ENCODE measurements at regions not wholly inside any gene's neighbourhood (a gene's known extent, or its start where the extent isn't known, plus 50 kb on each side); places are given as distances from the start of the nearest gene placed in this dataset.
A peak's percentile ranks its signal among the peaks of the same experiment; 100 is the strongest.
"Not testable (repeated sequence)": the region's sequence is repeated elsewhere in the genome, so short reads cannot be mapped to it uniquely, and the experiment has no call there.

- peak; percentile 62 for DNase-seq (ENCODE audit: low spot score)
- intact Hi-C loops (cut with DNase I), result no loop called here
Measured at GRCh38 chr11:44361813-44362212, 51.9 kb upstream of the ALX4 start.

- intact Hi-C loops (cut with DNase I), result no loop called here
- peak; percentile 2 for DNase-seq (ENCODE audit: low spot score)
Measured at GRCh38 chr11:44363116-44363515, 53.2 kb upstream of the ALX4 start.

GRCh38 chr11:44364596-44364995 is 54.7 kb upstream of the ALX4 start:
- peak; percentile 37 for DNase-seq (ENCODE audit: low spot score)
- intact Hi-C loops (cut with DNase I), result no loop called here

- intact Hi-C loops (cut with DNase I), result no loop called here
- DNase-seq (ENCODE audit: low spot score), result peak; percentile 58
Measured at GRCh38 chr11:44365616-44366015, 55.7 kb upstream of the ALX4 start.

- DNase-seq (ENCODE audit: low spot score), result peak; percentile 40
- intact Hi-C loops (cut with DNase I), result no loop called here
Measured at GRCh38 chr11:44366026-44366425, 56.1 kb upstream of the ALX4 start.

- peak; percentile 35 for DNase-seq (ENCODE audit: low spot score)
- intact Hi-C loops (cut with DNase I), result no loop called here
Measured at GRCh38 chr11:44366741-44367140, 56.8 kb upstream of the ALX4 start.

GRCh38 chr11:44367452-44367851 is 57.5 kb upstream of the ALX4 start:
- intact Hi-C loops (cut with DNase I), result no loop called here
- peak; percentile 28 for DNase-seq (ENCODE audit: low spot score)

- peak; percentile 42 for DNase-seq (ENCODE audit: low spot score)
- intact Hi-C loops (cut with DNase I), result no loop called here
Measured at GRCh38 chr11:44368886-44369285, 58.9 kb upstream of the ALX4 start.

- DNase-seq (ENCODE audit: low spot score); intact Hi-C loops (cut with DNase I): not testable (repeated sequence)
Measured at GRCh38 chr11:44371042-44371441, 61.1 kb upstream of the ALX4 start.

- intact Hi-C loops (cut with DNase I), result no loop called here
- DNase-seq (ENCODE audit: low spot score), result peak; percentile 11
Measured at GRCh38 chr11:44371706-44372105, 61.8 kb upstream of the ALX4 start.

- DNase-seq (ENCODE audit: low spot score), result no peak
- intact Hi-C loops (cut with DNase I), result no loop called here
Measured at GRCh38 chr11:44372989-44373388, 63.0 kb upstream of the ALX4 start.

GRCh38 chr11:44374001-44374400 is 64.1 kb upstream of the ALX4 start:
- peak; percentile 38 for DNase-seq (ENCODE audit: low spot score)
- intact Hi-C loops (cut with DNase I), result no loop called here

- intact Hi-C loops (cut with DNase I), result loop anchor here in 1 of 2 donors (1.0 kb wide), 1 partner anchor 34 kb away; no protein-coding TSS in a partner anchor
- DNase-seq (ENCODE audit: low spot score), result no peak
Measured at GRCh38 chr11:44376423-44376822, 66.5 kb upstream of the ALX4 start.

- intact Hi-C loops (cut with DNase I), result no loop called here
- no peak for DNase-seq (ENCODE audit: low spot score)
Measured at GRCh38 chr11:44377121-44377520, 67.2 kb upstream of the ALX4 start.

GRCh38 chr11:44377914-44378321 is 68.0 kb upstream of the ALX4 start:
- DNase-seq (ENCODE audit: low spot score), result no peak
- intact Hi-C loops (cut with DNase I), result no loop called here

GRCh38 chr11:44379141-44380008 is 69.4 kb upstream of the ALX4 start:
- intact Hi-C loops (cut with DNase I), result no loop called here
- DNase-seq (ENCODE audit: low spot score), result peak; percentile 60

GRCh38 chr11:44380009-44380313 is 70.0 kb upstream of the ALX4 start:
- DNase-seq (ENCODE audit: low spot score), result peak; percentile 50
- intact Hi-C loops (cut with DNase I), result no loop called here

GRCh38 chr11:44380820-44381219 is 70.9 kb upstream of the ALX4 start:
- no peak for DNase-seq (ENCODE audit: low spot score)
- intact Hi-C loops (cut with DNase I), result no loop called here

GRCh38 chr11:44381261-44381660 is 71.3 kb upstream of the ALX4 start:
- DNase-seq (ENCODE audit: low spot score), result peak; percentile 41

GRCh38 chr11:44382118-44382517 is 72.2 kb upstream of the ALX4 start:
- no peak for DNase-seq (ENCODE audit: low spot score)
- intact Hi-C loops (cut with DNase I), result no loop called here

More at GRCh38 chr11:44381261-44381660, 71.3 kb upstream of the ALX4 start:
- intact Hi-C loops (cut with DNase I), result no loop called here

GRCh38 chr11:44382656-44383240 is 72.8 kb upstream of the ALX4 start:
- peak; percentile 15 for DNase-seq (ENCODE audit: low spot score)
- intact Hi-C loops (cut with DNase I), result no loop called here
